SK-N-SH treated with all-trans-retinoic acid at 6 μM for 48 hours (cell line): ENCODE measurements at regions not wholly inside any gene's neighbourhood (a gene's known extent, or its start where the extent isn't known, plus 50 kb on each side); places are given as distances from the start of the nearest gene placed in this dataset.

ENCODE experiments used
- CSDC2 ChIP-seq: fragments of 250-450 bp; sonication (Bioruptor Pico); IDR thresholded peaks from 2 replicates; pipeline ENCODE4 v1.5.0; 2020; ENCODE audit warnings: mild to moderate bottlenecking, moderate library complexity
- GLIS3 ChIP-seq: fragments of 250-450 bp; sonication (Bioruptor Pico); IDR thresholded peaks from 2 replicates; pipeline ENCODE4 v1.5.0; 2020; ENCODE audit warnings: mild to moderate bottlenecking, moderate library complexity
- ISL1 ChIP-seq: fragments of 250-450 bp; sonication (Bioruptor Pico); IDR thresholded peaks from 2 replicates; pipeline ENCODE4 v2.1.2; 2022; ENCODE audit warnings: mild to moderate bottlenecking, moderate library complexity
- OSR1 ChIP-seq: fragments of 250-450 bp; sonication (Bioruptor Pico); IDR thresholded peaks from 2 replicates; pipeline ENCODE4 v1.8.0; 2022; ENCODE audit warnings: moderate library complexity, mild to moderate bottlenecking, inconsistent platforms
- RARB ChIP-seq: fragments of 250-450 bp; sonication (Bioruptor Pico); IDR thresholded peaks from 2 replicates; pipeline ENCODE4 v1.8.0; 2021; ENCODE audit warnings: mild to moderate bottlenecking, moderate library complexity
- SNAI2 ChIP-seq: fragments of 250-450 bp; sonication (Bioruptor Pico); IDR thresholded peaks from 2 replicates; pipeline ENCODE4 v1.5.0; 2020; ENCODE audit warnings: mild to moderate bottlenecking, moderate library complexity
- ZC3H10 ChIP-seq: fragments of 250-450 bp; sonication (Bioruptor Pico); IDR thresholded peaks from 2 replicates; pipeline ENCODE4 v1.5.1; 2021; ENCODE audit warnings: mild to moderate bottlenecking, moderate library complexity
- ZFP3 ChIP-seq: fragments of 250-450 bp; sonication (Bioruptor Pico); IDR thresholded peaks from 2 replicates; pipeline ENCODE4 v1.5.0; 2020; ENCODE audit warnings: mild to moderate bottlenecking, moderate library complexity
- ZFP30 ChIP-seq: fragments of 450-650 bp; formaldehyde crosslinking; IDR thresholded peaks from 2 replicates; pipeline ENCODE4 v1.5.0; 2022; ENCODE audit warnings: mild to moderate bottlenecking, moderate library complexity
- ZNF70 ChIP-seq: fragments of 450-650 bp; formaldehyde crosslinking; IDR thresholded peaks from 2 replicates; pipeline ENCODE4 v1.5.0; 2020; ENCODE audit warnings: mild to moderate bottlenecking, moderate library complexity
- TF ChIP-seq, protein P1 (sequence below): fragments of 250-450 bp; sonication (Bioruptor Pico); IDR thresholded peaks from 2 replicates; pipeline ENCODE4 v1.5.0; 2020; ENCODE audit warnings: mild to moderate bottlenecking, moderate library complexity
- TF ChIP-seq, protein P2 (sequence below): fragments of 250-450 bp; sonication (Bioruptor Pico); IDR thresholded peaks from 2 replicates; pipeline ENCODE4 v1.8.0; 2021; ENCODE audit warnings: low read depth, mild to moderate bottlenecking, moderate library complexity, borderline replicate concordance
- TF ChIP-seq, protein P3 (sequence below): fragments of 250-450 bp; sonication (Bioruptor Pico); IDR thresholded peaks from 2 replicates; pipeline ENCODE4 v1.5.1; 2020; ENCODE audit warnings: low read depth, mild to moderate bottlenecking, moderate library complexity

DNA sequence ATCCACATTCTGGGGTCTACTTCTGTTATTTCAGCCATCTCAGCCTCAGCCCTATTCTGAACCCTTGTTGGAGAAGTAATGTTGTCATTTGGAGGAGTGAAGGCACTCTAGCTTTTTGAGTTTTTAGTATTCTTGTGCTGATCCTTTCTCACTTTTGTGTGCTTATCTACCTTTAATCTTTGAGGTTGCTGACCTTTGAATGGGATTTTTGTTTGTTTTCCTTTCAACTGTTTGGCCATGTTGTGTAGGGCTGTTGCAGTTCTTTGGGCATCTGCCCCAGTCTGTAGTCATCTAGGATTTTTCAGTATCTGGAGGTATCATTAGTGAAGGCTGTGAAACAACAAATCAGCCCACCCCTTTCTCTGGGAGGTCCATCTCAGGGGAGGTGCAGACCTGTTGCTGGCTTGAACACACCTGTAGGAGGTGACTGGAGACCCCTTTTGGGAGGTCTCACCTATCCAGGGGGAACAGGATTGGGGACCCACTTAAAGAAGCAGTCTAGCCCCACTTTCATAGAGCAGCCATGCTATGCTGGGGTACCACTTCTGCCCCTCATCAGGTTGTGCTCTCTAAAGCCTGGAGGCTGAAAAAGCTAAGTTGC is 1391.4 kb downstream of the UQCRFS1 start:
- TF ChIP-seq, protein P1, sequence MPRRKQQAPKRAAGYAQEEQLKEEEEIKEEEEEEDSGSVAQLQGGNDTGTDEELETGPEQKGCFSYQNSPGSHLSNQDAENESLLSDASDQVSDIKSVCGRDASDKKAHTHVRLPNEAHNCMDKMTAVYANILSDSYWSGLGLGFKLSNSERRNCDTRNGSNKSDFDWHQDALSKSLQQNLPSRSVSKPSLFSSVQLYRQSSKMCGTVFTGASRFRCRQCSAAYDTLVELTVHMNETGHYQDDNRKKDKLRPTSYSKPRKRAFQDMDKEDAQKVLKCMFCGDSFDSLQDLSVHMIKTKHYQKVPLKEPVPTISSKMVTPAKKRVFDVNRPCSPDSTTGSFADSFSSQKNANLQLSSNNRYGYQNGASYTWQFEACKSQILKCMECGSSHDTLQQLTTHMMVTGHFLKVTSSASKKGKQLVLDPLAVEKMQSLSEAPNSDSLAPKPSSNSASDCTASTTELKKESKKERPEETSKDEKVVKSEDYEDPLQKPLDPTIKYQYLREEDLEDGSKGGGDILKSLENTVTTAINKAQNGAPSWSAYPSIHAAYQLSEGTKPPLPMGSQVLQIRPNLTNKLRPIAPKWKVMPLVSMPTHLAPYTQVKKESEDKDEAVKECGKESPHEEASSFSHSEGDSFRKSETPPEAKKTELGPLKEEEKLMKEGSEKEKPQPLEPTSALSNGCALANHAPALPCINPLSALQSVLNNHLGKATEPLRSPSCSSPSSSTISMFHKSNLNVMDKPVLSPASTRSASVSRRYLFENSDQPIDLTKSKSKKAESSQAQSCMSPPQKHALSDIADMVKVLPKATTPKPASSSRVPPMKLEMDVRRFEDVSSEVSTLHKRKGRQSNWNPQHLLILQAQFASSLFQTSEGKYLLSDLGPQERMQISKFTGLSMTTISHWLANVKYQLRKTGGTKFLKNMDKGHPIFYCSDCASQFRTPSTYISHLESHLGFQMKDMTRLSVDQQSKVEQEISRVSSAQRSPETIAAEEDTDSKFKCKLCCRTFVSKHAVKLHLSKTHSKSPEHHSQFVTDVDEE: no peak
- TF ChIP-seq ZFP30 (CRISPR knock-in tag) (no peak), ZNF70 (no peak), RARB (CRISPR knock-in tag) (no peak), GLIS3 (no peak), ZC3H10 (no peak), ISL1 (CRISPR knock-in tag) (no peak), OSR1 (no peak), CSDC2 (CRISPR knock-in tag) (no peak), SNAI2 (CRISPR knock-in tag) (no peak), ZFP3 (CRISPR knock-in tag) (no peak)
- TF ChIP-seq, protein P2, sequence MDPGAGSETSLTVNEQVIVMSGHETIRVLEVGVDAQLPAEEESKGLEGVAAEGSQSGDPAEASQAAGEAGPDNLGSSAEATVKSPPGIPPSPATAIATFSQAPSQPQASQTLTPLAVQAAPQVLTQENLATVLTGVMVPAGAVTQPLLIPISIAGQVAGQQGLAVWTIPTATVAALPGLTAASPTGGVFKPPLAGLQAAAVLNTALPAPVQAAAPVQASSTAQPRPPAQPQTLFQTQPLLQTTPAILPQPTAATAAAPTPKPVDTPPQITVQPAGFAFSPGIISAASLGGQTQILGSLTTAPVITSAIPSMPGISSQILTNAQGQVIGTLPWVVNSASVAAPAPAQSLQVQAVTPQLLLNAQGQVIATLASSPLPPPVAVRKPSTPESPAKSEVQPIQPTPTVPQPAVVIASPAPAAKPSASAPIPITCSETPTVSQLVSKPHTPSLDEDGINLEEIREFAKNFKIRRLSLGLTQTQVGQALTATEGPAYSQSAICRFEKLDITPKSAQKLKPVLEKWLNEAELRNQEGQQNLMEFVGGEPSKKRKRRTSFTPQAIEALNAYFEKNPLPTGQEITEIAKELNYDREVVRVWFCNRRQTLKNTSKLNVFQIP (CRISPR knock-in tag): no peak
- TF ChIP-seq, protein P3, sequence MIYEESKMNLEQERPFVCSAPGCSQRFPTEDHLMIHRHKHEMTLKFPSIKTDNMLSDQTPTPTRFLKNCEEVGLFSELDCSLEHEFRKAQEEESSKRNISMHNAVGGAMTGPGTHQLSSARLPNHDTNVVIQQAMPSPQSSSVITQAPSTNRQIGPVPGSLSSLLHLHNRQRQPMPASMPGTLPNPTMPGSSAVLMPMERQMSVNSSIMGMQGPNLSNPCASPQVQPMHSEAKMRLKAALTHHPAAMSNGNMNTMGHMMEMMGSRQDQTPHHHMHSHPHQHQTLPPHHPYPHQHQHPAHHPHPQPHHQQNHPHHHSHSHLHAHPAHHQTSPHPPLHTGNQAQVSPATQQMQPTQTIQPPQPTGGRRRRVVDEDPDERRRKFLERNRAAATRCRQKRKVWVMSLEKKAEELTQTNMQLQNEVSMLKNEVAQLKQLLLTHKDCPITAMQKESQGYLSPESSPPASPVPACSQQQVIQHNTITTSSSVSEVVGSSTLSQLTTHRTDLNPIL: no peak
